HCT116 (cell line): ENCODE measurements at regions not wholly inside any gene's neighbourhood (a gene's known extent, or its start where the extent isn't known, plus 50 kb on each side); places are given as distances from the start of the nearest gene placed in this dataset.

Source experiments
- ATAC-seq: fragments of 200-7000 bp; cut with Tn5 transposase; 2 replicates; pipeline ENCODE4 v1.9.1; 2020; ENCODE audit warnings: mild to moderate bottlenecking, moderate library complexity
- BruUV-seq: library from RNA; stranded (reverse); fragments of 400-500 nt; replicated peaks from 2 replicates; lab custom pipeline; 2021; lab: Mats Ljungman, UMichigan
- CTCF ChIA-PET: fragments of 300-600 bp; sonication (Branson Sonifier 250); formaldehyde crosslinking; loops from one replicate; lab custom pipeline; 2021; ENCODE audit warnings: antibody characterized with exemption; lab: Charles Lee
- POLR2A ChIA-PET: fragments of 300-600, 350-600 bp; sonication (Branson Sonifier 250); formaldehyde crosslinking; loops from one replicate; lab custom pipeline; 2021; ENCODE audit warnings: antibody characterized with exemption; lab: Charles Lee
- RAD21 ChIA-PET, 2 experiments: fragments of 300-600 bp; sonication (Branson Sonifier 250); formaldehyde crosslinking; loops; one replicate each; lab custom pipeline; 2023; ENCODE audit warnings: low total read pairs in 2 of 2; ENCODE audit not compliant: uncharacterized antibody in 2 of 2, unreplicated experiment in 2 of 2, low non-redundant PET in 1 of 2; lab: Charles Lee
- DNase-seq: peaks from one replicate; pipeline ENCODE4 v3.0.0-alpha.2; 2010; ENCODE audit warnings: low read depth, low spot score
- H2AFZ ChIP-seq: fragments of 200-600 bp; shearing (Covaris generic), sonication (generic); 2 replicates; pipeline ENCODE4 v1.6.1; 2017; ENCODE audit warnings: low read depth, mixed run types, mixed read lengths, antibody characterized with exemption, low read length; ENCODE audit not compliant: poor library complexity, severe bottlenecking
- H3K27ac ChIP-seq: 2 replicates; pipeline ENCODE4 v1.5.1; 2012; ENCODE audit warnings: low read depth, low read length
- H3K27me3 ChIP-seq: fragments of 200-600 bp; sonication (generic); 2 replicates; pipeline ENCODE4 v1.6.1; 2016; ENCODE audit warnings: mixed run types, low read length, mixed read lengths; ENCODE audit not compliant: insufficient read depth
- H3K36me3 ChIP-seq, 2 experiments: fragments of 200-500 bp in 1 of 2; fragments of 200-600 bp in 1 of 2; sonication (Bioruptor generic) in 1 of 2; sonication (generic) in 1 of 2; 2 replicates each; pipeline versions ENCODE4 v1.5.1 to v1.6.1; 2014 to 2016; ENCODE audit warnings: low read length in 2 of 2, inconsistent platforms in 1 of 2, mixed read lengths in 1 of 2, mixed run types in 1 of 2; ENCODE audit not compliant: insufficient read depth in 2 of 2, control insufficient read depth in 1 of 2
- H3K4me1 ChIP-seq, 2 experiments: fragments of 200-600 bp in 1 of 2; sonication (generic) in 1 of 2; 2 replicates each; pipeline versions ENCODE4 v1.5.1 to v1.6.1; 2012 to 2017; ENCODE audit warnings: low read length in 2 of 2, inconsistent platforms in 1 of 2, mild to moderate bottlenecking in 1 of 2, mixed read lengths in 1 of 2, mixed run types in 1 of 2, moderate library complexity in 1 of 2; ENCODE audit not compliant: insufficient read depth in 2 of 2, control insufficient read depth in 1 of 2
- H3K4me2 ChIP-seq: fragments of 200-600 bp; sonication (generic); 2 replicates; pipeline ENCODE4 v1.6.1; 2017; ENCODE audit warnings: mixed run types, low read length, mixed read lengths
- H3K4me3 ChIP-seq, 2 experiments: fragments of 200-600 bp in 1 of 2; sonication (generic) in 1 of 2; replicated peaks in 1 of 2; 2 replicates each; pipeline ENCODE4 v1.5.1; 2011 to 2016; ENCODE audit warnings: low read length in 2 of 2, control low read depth in 1 of 2, low read depth in 1 of 2, mild to moderate bottlenecking in 1 of 2, mixed read lengths in 1 of 2, mixed run types in 1 of 2
- H3K79me2 ChIP-seq: fragments of 200-600 bp; sonication (generic); 2 replicates; pipeline ENCODE4 v1.6.1; 2017; ENCODE audit warnings: mild to moderate bottlenecking, mixed run types, low read length, moderate library complexity, mixed read lengths; ENCODE audit not compliant: insufficient read depth
- H3K9ac ChIP-seq: fragments of 200-600 bp; sonication (generic); 2 replicates; pipeline ENCODE4 v1.6.1; 2016; ENCODE audit warnings: low read length, mixed read lengths
- H3K9me2 ChIP-seq: fragments of 200-600 bp; sonication (generic), shearing (Covaris generic); 2 replicates; pipeline ENCODE4 v1.6.1; 2017; ENCODE audit warnings: mixed run types, mild to moderate bottlenecking, moderate library complexity; ENCODE audit not compliant: insufficient read depth
- H3K9me3 ChIP-seq, 2 experiments: fragments of 200-500 bp in 1 of 2; fragments of 200-600 bp in 1 of 2; sonication (Bioruptor generic) in 1 of 2; sonication (generic) in 1 of 2; 2 replicates each; pipeline ENCODE4 v1.6.1; 2014 to 2017; ENCODE audit warnings: low read length in 2 of 2, mixed read lengths in 2 of 2, inconsistent platforms in 1 of 2, low read depth in 1 of 2, mild to moderate bottlenecking in 1 of 2, mixed run types in 1 of 2, moderate library complexity in 1 of 2; ENCODE audit not compliant: control insufficient read depth in 1 of 2, insufficient read depth in 1 of 2
- H4K20me1 ChIP-seq: fragments of 200-600 bp; sonication (generic), shearing (Covaris generic); 2 replicates; pipeline ENCODE4 v1.6.1; 2017; ENCODE audit warnings: mixed run types, mild to moderate bottlenecking, moderate library complexity; ENCODE audit not compliant: insufficient read depth
- CBX3 ChIP-seq: IDR thresholded peaks from 2 replicates; pipeline ENCODE4 v1.6.1; 2012; ENCODE audit warnings: low read depth
- CEBPB ChIP-seq: IDR thresholded peaks from 2 replicates; pipeline ENCODE4 v1.6.1; 2012; ENCODE audit warnings: low read depth
- CTCF ChIP-seq, 3 experiments: fragments of 200-600 bp in 1 of 3; sonication (generic) in 1 of 3; IDR thresholded peaks in 2 of 3; conservative IDR thresholded peaks in 1 of 3; 2 replicates each; pipeline ENCODE4 v1.5.1; 2012 to 2017; ENCODE audit warnings: low read depth in 2 of 3, low read length in 2 of 3, antibody characterized with exemption in 1 of 3, borderline replicate concordance in 1 of 3, control low read depth in 1 of 3, mild to moderate bottlenecking in 1 of 3, mixed read lengths in 1 of 3, mixed run types in 1 of 3, moderate library complexity in 1 of 3; ENCODE audit not compliant: insufficient read depth in 1 of 3
- ELF1 ChIP-seq: IDR thresholded peaks from 2 replicates; pipeline ENCODE4 v1.6.1; 2012; ENCODE audit warnings: low read depth, borderline replicate concordance
- EZH2 ChIP-seq: fragments of 200-600 bp; sonication (generic); IDR thresholded peaks from 2 replicates; pipeline ENCODE4 v1.6.1; 2017; ENCODE audit warnings: antibody characterized with exemption, mixed run types
- EZH2phosphoT487 ChIP-seq: fragments of 200-600 bp; IDR thresholded peaks from 2 replicates; pipeline ENCODE4 v1.6.1; 2018; ENCODE audit warnings: antibody characterized with exemption, borderline replicate concordance
- FOSL1 ChIP-seq: IDR thresholded peaks from 2 replicates; pipeline ENCODE4 v1.6.1; 2012; ENCODE audit warnings: low read depth
- JUND ChIP-seq: IDR thresholded peaks from 2 replicates; pipeline ENCODE4 v1.6.1; 2012
- POLR2A ChIP-seq: IDR thresholded peaks from 2 replicates; pipeline ENCODE4 v1.7.0; 2011; ENCODE audit warnings: borderline replicate concordance; ENCODE audit not compliant: insufficient read depth, insufficient read length; ENCODE audit errors: extremely low read depth
- POLR2AphosphoS5 ChIP-seq: IDR thresholded peaks from 2 replicates; pipeline ENCODE4 v1.6.1; 2011; ENCODE audit warnings: mild to moderate bottlenecking, low read depth, low read length, moderate library complexity
- REST ChIP-seq: IDR thresholded peaks from 2 replicates; pipeline ENCODE4 v1.6.1; 2012; ENCODE audit warnings: low read depth
- SIN3A ChIP-seq: IDR thresholded peaks from 2 replicates; pipeline ENCODE4 v1.6.1; 2012; ENCODE audit warnings: low read depth
- SRF ChIP-seq: IDR thresholded peaks from 2 replicates; pipeline ENCODE4 v1.6.1; 2012; ENCODE audit warnings: low read depth
- TCF7L2 ChIP-seq: IDR thresholded peaks from 2 replicates; pipeline ENCODE4 v1.7.0; 2011; ENCODE audit warnings: borderline replicate concordance, inconsistent platforms; ENCODE audit not compliant: insufficient read depth, insufficient read length; ENCODE audit errors: extremely low read depth
- YY1 ChIP-seq: IDR thresholded peaks from 2 replicates; pipeline ENCODE4 v1.6.1; 2011; ENCODE audit warnings: low read length, low read depth, moderate library complexity, mild to moderate bottlenecking; ENCODE audit not compliant: insufficient replicate concordance; ENCODE audit errors: extremely low read depth
- ZFX ChIP-seq: fragments of 450-650 bp; IDR thresholded peaks from 2 replicates; pipeline ENCODE4 v1.6.1; 2017
- ZNF274 ChIP-seq: fragments of 200-500 bp; sonication (Bioruptor generic); IDR thresholded peaks from 2 replicates; pipeline ENCODE4 v1.6.1; 2014; ENCODE audit warnings: mild to moderate bottlenecking, low read depth, low read length, inconsistent platforms
- intact Hi-C: fragments of 100-400 bp; cut with micrococcal nuclease; formaldehyde crosslinking; loops from 2 replicates; pipeline ENCODE4 v1.10.0; 2022
- TF ChIP-seq, protein P1 (sequence below): IDR thresholded peaks from 2 replicates; pipeline ENCODE4 v1.6.1; 2012
- TF ChIP-seq, protein P2 (sequence below): IDR thresholded peaks from 2 replicates; pipeline ENCODE4 v1.6.1; 2012

DNA sequence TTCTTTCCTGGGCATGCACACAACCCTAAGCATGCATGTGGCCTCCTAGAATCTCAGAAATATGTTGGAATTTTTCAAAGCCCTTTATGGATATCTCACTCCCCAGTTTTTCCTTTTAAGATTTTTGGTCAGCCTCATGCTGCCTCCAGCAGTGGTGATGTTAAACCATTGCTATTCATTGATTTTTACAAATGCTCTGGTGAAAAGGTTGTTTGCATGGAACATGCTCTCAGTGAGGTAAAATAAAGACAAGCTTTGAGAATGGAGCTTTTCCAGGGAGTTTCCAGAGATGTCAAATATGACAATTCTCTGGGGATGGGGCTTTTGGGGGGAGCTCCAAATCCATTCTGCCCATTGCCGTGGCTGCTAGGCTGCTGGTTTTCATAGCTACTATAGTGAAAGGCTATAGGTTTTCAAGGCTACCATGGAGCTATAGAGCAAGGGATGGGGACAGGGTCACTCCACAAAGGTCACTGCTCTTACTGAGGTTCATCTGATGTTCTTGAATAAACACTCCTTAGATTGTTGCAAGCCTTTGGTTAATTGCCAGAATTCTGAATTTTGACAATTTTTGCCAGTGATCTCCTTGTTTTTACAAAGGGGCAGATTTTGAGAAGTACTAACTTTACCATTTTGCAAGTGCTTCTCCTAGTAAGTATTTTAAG, 178.1 kb upstream of the ARG1 start:
- no peak overlapping the region for H3K4me3 ChIP-seq
- ChIA-PET RAD21 (no interaction called here), POLR2A (no interaction called here), CTCF (no interaction called here)
- no peaks in the 10 kb centered on the region for H3K9me2 ChIP-seq
- H3K36me3 ChIP-seq = no peaks in the 10 kb centered on the region
- H4K20me1 ChIP-seq = no peaks in the 10 kb centered on the region
- no peak overlapping the region for H2AFZ ChIP-seq
- H3K27ac ChIP-seq = no peak overlapping the region
- H3K4me2 ChIP-seq = no peak overlapping the region
- no peaks in the 10 kb centered on the region for H3K4me1 ChIP-seq
- BruUV-seq = no TSS peak
- ATAC-seq (no peak), DNase-seq (no peak)
- no peaks in the 10 kb centered on the region for H3K27me3 ChIP-seq
- intact Hi-C loops = no loop called here
- H3K9me3 ChIP-seq = no peaks in the 10 kb centered on the region
- TF ChIP-seq SRF = no peak
- no peak for TF ChIP-seq POLR2AphosphoS5
- no peak for TF ChIP-seq FOSL1
- TF ChIP-seq JUND = no peak
- no peak for TF ChIP-seq REST
- TF ChIP-seq ELF1 = no peak
- TF ChIP-seq ZNF274 = no peak
- no peak for TF ChIP-seq SIN3A
- TF ChIP-seq ZFX = no peak
- TF ChIP-seq CBX3 = no peak
- TF ChIP-seq CTCF (IDR thresholded peaks at IDR 0.05 in 2 of 3, conservative IDR thresholded peaks at IDR 0.05 in 1 of 3; ENCODE audit: borderline replicate concordance in 1 of 3, insufficient read depth in 1 of 3, low read depth in 2 of 3, low read length in 2 of 3) = no peak
- no peak for TF ChIP-seq CEBPB
- TF ChIP-seq, protein P1, sequence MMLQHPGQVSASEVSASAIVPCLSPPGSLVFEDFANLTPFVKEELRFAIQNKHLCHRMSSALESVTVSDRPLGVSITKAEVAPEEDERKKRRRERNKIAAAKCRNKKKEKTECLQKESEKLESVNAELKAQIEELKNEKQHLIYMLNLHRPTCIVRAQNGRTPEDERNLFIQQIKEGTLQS = no peak
- TF ChIP-seq, protein P2, sequence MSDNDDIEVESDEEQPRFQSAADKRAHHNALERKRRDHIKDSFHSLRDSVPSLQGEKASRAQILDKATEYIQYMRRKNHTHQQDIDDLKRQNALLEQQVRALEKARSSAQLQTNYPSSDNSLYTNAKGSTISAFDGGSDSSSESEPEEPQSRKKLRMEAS = no peak
- no peak for TF ChIP-seq EZH2
- no peak for TF ChIP-seq POLR2A
- TF ChIP-seq YY1 = no peak
- TF ChIP-seq TCF7L2 = no peak
- TF ChIP-seq EZH2phosphoT487 = no peak
- no peaks in the 10 kb centered on the region for H3K79me2 ChIP-seq
- no peak overlapping the region for H3K9ac ChIP-seq
